ENCODE measurements at regions not wholly inside any gene's neighbourhood (a gene's known extent, or its start where the extent isn't known, plus 50 kb on each side); places are given as distances from the start of the nearest gene placed in this dataset.

GRCh38 chr10:131758062-131758938 is 142.5 kb upstream of the PPP2R2D start:
- H3K36me3 ChIP-seq: no peaks in the 10 kb centered on the region
- H3K4me1 ChIP-seq: no peaks in the 10 kb centered on the region
- DNase-seq: no peak
- no peak overlapping the region for H3K4me3 ChIP-seq (ENCODE audit: low read depth, low read length)
- no peaks in the 10 kb centered on the region for H3K27me3 ChIP-seq
- TF ChIP-seq CTCF (IDR thresholded peaks at IDR 0.05; ENCODE audit: low read depth, low read length): no peak
- no peaks in the 10 kb centered on the region; the same call in 1 of the 2 replicates for H3K9me3 ChIP-seq

DNA sequence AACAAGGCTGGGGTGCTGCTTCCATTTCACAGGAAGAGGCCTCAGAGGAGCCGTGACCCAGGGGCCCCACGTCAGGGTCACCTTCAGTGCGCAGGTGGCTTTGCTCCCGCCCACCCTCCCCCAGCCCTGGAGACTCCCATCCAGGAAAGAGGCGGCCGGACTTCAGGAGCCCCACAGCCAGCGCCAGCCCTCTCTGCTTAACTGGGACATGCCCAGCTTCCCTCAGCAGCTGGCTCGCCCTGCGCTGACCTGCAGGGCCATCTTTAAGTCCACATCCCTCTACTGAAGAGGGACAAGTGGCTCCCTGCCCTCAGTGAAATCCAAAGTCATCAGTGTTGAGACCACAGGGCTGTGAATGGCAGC is 141.9 kb upstream of the PPP2R2D start:
- no peaks in the 10 kb centered on the region for H3K27me3 ChIP-seq
- no peak overlapping the region for H3K4me3 ChIP-seq (ENCODE audit: low read depth, low read length)
- TF ChIP-seq CTCF (IDR thresholded peaks at IDR 0.05; ENCODE audit: low read depth, low read length): no peak
- H3K4me1 ChIP-seq: no peaks in the 10 kb centered on the region
- no peaks in the 10 kb centered on the region; the same call in 1 of the 2 replicates for H3K9me3 ChIP-seq
- no peaks in the 10 kb centered on the region for H3K36me3 ChIP-seq
- no peak for DNase-seq

GRCh38 chr10:131759347-131759746 is 141.5 kb upstream of the PPP2R2D start:
- H3K4me1 ChIP-seq: no peaks in the 10 kb centered on the region
- no peak for TF ChIP-seq CTCF (IDR thresholded peaks at IDR 0.05; ENCODE audit: low read depth, low read length)
- H3K4me3 ChIP-seq (ENCODE audit: low read depth, low read length): no peak overlapping the region

GRCh38 chr10:131760416-131761166 is 140.2 kb upstream of the PPP2R2D start:
- no peak for DNase-seq
- Histone ChIP-seq H3K4me1 (no peaks in the 10 kb centered on the region), H3K9me3 (no peaks in the 10 kb centered on the region; the same call in 1 of the 2 replicates), H3K27me3 (no peaks in the 10 kb centered on the region), H3K4me3 (ENCODE audit: low read depth, low read length) (no peak overlapping the region), H3K36me3 (no peaks in the 10 kb centered on the region)
- TF ChIP-seq CTCF (IDR thresholded peaks at IDR 0.05; ENCODE audit: low read depth, low read length): no peak

More at GRCh38 chr10:131759347-131759746, 141.5 kb upstream of the PPP2R2D start:
- Histone ChIP-seq H3K36me3 (no peaks in the 10 kb centered on the region), H3K27me3 (no peaks in the 10 kb centered on the region), H3K9me3 (no peaks in the 10 kb centered on the region; the same call in 1 of the 2 replicates)
- DNase-seq: no peak

DNA sequence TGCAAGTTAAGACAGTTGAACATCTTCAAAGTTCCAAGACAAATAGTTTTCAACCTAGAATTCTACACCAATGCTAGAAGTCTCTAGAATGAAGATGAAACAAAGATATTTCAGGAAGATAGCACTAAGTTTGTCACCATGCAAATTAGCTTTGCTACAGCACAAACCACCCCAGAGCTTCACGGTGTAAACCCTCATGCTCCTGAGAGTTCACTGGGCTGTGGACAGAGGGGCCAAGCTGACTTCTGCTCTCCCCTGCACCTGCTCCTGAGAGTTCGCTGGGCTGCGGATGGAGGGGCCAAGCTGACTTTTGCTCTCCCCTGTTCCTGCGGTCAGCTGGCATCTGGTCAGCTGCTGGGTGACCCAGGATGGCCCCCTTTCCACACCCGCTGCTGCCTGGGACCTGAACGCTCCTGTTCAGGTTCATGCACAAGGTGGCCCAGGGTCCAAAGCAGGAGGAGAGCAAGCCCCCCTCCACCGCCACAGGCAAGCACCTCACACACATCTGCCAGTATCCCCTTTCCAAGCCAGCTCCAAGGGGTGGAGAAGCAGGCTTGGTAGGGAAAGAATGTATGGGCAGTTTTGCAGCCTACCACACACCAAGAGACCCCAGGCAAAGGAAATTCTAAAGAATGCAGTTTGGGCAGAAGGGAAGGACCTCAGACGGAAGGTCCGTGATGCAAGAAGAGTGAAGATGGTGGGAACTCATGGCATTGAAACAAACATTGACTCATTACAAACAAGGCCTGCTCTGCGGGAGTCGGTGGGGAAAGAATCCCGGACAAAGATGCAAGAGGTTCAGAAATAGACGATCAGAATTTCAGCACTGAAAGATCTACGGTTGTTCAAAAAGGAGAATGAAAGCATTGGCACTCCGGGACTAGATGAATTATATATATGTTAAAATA is 137.8 kb upstream of the PPP2R2D start:
- Histone ChIP-seq H3K4me3 (ENCODE audit: low read depth, low read length) (no peak overlapping the region), H3K4me1 (no peaks in the 10 kb centered on the region), H3K9me3 (no peaks in the 10 kb centered on the region; the same call in 1 of the 2 replicates), H3K27me3 (no peaks in the 10 kb centered on the region), H3K36me3 (no peaks in the 10 kb centered on the region)
- DNase-seq: no peak
- no peak for TF ChIP-seq CTCF (IDR thresholded peaks at IDR 0.05; ENCODE audit: low read depth, low read length)

Data from BE2C (cell line).